NB4 (cell line): ENCODE measurements at regions not wholly inside any gene's neighbourhood (a gene's known extent, or its start where the extent isn't known, plus 50 kb on each side); places are given as distances from the start of the nearest gene placed in this dataset.

Source experiments
- MYC ChIP-seq: IDR thresholded peaks from 2 replicates; pipeline ENCODE4 v1.6.1; 2011; ENCODE audit warnings: low read depth, low read length
- POLR2A ChIP-seq: IDR thresholded peaks from 2 replicates; pipeline ENCODE4 v1.6.1; 2011; ENCODE audit warnings: mild to moderate bottlenecking; ENCODE audit not compliant: insufficient read length; ENCODE audit errors: extremely low read depth
- TF ChIP-seq, protein P1 (sequence below): IDR thresholded peaks from one replicate; pipeline ENCODE4 v1.5.1; 2012; ENCODE audit warnings: low read depth, low read length
- TF ChIP-seq, protein P2 (sequence below): IDR thresholded peaks from 2 replicates; pipeline ENCODE4 v1.6.1; 2011; ENCODE audit warnings: low read depth, low read length

DNA sequence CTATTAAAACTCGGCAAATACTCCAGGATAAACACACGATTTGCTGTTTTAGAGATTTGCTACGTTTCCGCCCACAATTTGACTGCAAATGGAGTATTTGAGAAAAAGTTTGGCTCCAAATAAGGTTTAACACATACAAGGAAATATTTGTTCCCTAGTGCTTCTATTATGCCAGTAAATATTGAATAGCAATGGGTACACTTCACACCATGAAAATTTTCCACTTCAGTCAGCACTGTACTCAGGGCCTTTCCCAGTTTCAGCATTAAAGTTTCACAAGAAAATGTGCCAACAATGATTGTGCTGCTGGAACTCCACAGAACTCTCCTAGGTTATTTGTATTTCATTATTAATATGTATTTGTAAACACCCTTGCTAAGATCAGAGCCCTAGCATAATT, 498.0 kb downstream of the TBL1XR1 start:
- TF ChIP-seq, protein P1, sequence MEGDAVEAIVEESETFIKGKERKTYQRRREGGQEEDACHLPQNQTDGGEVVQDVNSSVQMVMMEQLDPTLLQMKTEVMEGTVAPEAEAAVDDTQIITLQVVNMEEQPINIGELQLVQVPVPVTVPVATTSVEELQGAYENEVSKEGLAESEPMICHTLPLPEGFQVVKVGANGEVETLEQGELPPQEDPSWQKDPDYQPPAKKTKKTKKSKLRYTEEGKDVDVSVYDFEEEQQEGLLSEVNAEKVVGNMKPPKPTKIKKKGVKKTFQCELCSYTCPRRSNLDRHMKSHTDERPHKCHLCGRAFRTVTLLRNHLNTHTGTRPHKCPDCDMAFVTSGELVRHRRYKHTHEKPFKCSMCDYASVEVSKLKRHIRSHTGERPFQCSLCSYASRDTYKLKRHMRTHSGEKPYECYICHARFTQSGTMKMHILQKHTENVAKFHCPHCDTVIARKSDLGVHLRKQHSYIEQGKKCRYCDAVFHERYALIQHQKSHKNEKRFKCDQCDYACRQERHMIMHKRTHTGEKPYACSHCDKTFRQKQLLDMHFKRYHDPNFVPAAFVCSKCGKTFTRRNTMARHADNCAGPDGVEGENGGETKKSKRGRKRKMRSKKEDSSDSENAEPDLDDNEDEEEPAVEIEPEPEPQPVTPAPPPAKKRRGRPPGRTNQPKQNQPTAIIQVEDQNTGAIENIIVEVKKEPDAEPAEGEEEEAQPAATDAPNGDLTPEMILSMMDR: no peak
- no peak for TF ChIP-seq POLR2A
- TF ChIP-seq, protein P2, sequence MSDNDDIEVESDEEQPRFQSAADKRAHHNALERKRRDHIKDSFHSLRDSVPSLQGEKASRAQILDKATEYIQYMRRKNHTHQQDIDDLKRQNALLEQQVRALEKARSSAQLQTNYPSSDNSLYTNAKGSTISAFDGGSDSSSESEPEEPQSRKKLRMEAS: no peak
- no peak for TF ChIP-seq MYC
